Mammary epithelial cell (primary cell): ENCODE measurements at regions not wholly inside any gene's neighbourhood (a gene's known extent, or its start where the extent isn't known, plus 50 kb on each side); places are given as distances from the start of the nearest gene placed in this dataset.

Source experiments
- EZH2 ChIP-seq: IDR thresholded peaks from 2 replicates; pipeline ENCODE4 v1.6.1; 2012; ENCODE audit warnings: low read length, inconsistent platforms, borderline replicate concordance
- TF ChIP-seq, protein P1 (sequence below), 2 donors: IDR thresholded peaks in 1 of 2; conservative IDR thresholded peaks in 1 of 2; 2 replicates each; pipeline ENCODE4 v1.5.1; 2011 to 2012; ENCODE audit warnings: inconsistent platforms in 2 of 2, low read length in 2 of 2, mild to moderate bottlenecking in 2 of 2, control low read depth in 1 of 2, low read depth in 1 of 2; ENCODE audit not compliant: insufficient read depth in 1 of 2; ENCODE audit errors: extremely low read depth in 1 of 2

GRCh38 chr10:120095875-120096274 lies 203.3 kb downstream of the SEC23IP start:
- no peak for TF ChIP-seq EZH2
- TF ChIP-seq, protein P1, sequence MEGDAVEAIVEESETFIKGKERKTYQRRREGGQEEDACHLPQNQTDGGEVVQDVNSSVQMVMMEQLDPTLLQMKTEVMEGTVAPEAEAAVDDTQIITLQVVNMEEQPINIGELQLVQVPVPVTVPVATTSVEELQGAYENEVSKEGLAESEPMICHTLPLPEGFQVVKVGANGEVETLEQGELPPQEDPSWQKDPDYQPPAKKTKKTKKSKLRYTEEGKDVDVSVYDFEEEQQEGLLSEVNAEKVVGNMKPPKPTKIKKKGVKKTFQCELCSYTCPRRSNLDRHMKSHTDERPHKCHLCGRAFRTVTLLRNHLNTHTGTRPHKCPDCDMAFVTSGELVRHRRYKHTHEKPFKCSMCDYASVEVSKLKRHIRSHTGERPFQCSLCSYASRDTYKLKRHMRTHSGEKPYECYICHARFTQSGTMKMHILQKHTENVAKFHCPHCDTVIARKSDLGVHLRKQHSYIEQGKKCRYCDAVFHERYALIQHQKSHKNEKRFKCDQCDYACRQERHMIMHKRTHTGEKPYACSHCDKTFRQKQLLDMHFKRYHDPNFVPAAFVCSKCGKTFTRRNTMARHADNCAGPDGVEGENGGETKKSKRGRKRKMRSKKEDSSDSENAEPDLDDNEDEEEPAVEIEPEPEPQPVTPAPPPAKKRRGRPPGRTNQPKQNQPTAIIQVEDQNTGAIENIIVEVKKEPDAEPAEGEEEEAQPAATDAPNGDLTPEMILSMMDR (conservative IDR thresholded peaks at IDR 0.05 in 1 of 2, IDR thresholded peaks at IDR 0.05 in 1 of 2; ENCODE audit: extremely low read depth in 1 of 2, insufficient read depth in 1 of 2, low read depth in 1 of 2, low read length in 2 of 2) = no peak
